NCI-H2227 (cell line): ENCODE measurements at regions not wholly inside any gene's neighbourhood (a gene's known extent, or its start where the extent isn't known, plus 50 kb on each side); places are given as distances from the start of the nearest gene placed in this dataset.

Source experiments
- DNase-seq: peaks from one replicate; lab custom pipeline; 2025; ENCODE audit not compliant: unreplicated experiment; lab: John Stamatoyannopoulos, UW

DNA sequence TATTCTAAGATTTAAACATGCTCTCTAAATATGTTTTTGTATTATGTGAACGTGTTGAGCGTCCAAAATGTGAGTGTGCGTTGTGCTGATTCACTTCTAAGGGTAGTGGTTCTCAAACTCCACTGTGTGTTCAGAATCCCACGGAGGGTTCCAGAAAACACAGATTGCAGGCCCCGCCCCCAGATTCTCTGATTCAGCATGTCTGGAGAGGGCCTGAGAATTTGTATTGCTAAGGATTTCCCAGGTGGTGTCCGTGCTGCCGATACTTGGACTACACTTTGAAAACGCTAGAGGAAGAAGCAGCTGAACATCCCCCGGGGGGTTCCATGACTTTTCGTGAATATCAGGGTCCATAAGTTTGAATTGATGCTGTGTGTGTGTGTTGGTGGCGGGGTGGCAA lies 1043.2 kb upstream of the WWC1 start:
- DNase-seq, result no peak

DNA sequence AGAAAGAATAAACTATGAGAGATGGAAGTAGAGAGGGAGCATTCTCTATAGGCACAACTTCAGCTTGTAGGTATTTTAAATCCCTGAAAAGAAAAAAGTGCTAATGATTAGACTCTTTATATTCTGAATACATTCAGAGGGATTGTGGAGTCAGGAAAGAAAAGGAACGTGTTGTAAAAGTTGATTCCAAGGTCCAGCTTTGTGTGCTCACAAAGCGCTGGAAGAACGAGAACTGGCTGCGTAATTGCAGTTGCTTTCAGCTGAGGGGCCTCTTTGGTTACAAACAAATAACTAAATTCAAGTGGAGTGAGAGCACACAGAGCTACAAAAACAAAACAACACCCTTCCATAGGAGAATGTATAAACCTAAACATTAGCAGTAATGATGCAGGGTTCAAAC lies 1040.4 kb upstream of the WWC1 start:
- DNase-seq, result no peak

DNA sequence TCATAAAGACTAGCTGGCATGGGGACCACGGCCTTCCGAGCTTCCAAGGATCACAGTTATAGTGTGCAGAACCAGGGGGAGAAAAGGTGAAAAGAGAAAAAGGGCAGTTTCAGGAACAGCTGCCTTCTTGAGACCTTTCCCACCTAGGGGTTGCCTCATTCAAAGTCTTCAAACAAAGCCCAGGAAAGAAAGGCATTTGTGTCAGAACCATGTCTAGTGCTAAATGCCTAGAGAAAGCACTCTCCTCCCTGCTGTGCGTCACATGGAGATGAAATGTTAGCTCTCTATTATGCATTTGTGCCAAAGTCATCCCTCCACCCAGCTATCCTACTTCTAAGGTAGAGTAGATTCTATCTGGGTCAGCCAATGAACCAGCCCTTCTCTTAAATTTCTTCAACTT lies 1037.3 kb upstream of the WWC1 start:
- DNase-seq, result no peak

DNA sequence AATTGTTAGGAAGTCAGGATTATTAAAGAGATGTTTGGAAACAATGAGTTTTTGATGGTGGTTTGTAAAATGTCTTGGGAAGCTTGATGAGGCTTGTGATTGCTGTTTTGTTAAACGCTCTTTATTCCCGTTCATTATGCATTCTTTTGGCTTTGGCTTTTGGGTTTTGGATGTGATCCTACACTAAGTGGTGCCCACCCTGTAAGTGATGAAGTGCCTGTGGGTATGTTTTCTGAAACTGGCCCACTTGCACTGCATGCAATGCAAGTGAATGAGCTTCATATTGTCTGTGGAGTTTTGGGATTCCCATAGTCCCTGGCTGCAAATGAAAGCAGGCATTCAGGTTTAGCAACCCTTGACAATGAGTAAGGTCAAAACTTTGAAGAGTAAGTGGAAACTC lies 1035.5 kb upstream of the WWC1 start:
- no peak for DNase-seq

DNA sequence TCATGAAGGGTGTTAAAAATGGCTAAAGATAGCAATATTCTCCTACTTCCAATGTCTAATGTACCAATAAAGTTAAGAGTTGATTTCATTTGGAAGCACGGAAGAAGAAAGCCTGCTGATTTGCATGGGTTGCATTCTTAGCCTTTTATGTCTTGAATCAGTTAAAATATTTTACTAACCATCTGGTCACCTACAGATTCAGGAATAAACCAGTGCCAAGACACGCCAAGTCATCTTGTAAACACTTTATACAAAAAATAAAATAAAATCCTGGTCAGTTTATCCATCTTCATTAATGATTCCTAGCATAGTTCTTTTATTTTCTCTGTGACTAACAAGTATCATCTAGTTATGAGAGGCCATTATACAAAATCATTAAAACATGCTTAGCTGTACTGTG lies 1031.6 kb upstream of the WWC1 start:
- no peak for DNase-seq

DNA sequence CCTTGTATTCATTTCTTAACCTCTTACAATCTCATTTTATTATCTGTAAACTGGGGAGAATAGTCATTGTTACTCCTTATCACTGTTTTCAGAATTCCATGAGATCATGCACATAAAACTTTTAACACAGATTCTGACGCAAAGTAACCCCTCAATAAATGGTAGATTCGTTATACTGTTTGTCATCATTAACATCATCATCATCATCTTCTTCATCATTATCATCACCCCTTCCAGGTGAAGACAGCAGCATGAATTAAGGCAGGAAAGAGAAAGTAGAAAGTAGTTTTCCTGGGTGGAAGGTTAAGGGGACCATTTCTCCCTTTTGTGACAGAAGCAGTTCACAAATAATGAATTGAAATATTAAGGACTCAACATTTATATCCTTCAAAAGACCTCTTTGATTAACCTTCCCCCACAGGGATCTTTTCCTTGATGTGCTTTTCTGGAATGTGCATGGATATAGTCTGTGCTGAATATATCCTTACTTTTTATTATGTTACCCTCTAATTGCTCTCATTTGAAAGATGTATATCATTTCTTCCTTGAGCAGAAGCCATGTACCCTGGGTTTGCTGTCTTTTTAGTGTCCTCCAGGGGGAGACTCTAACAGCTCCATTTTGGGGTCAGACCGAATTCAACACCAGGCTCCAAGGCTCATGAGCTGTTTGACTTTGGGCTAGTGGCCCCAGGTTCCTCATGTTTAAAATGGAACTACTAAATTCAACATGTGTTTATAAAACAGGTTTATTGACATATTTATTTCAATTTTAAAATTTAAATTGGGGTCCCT lies 1029.9 kb upstream of the WWC1 start:
- no peak for DNase-seq

DNA sequence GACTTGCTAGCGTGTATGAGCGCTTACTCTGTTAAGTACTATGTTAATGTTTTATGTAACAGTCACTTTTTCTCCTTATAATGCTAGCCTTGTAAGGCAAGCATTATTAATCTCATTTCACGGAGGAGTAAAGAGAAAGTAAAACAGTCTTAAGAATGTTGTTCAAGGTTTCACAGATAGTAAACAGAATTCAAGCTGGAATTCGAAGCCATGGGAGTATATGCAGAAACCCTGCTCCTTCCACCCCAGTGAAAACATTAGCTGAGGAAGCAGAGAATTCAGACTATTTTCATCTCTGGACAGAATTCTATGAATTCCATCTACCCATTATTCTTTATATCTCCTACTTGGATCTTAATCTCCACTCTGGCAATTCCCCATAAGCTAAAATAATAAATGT lies 1028.3 kb upstream of the WWC1 start:
- no peak for DNase-seq

DNA sequence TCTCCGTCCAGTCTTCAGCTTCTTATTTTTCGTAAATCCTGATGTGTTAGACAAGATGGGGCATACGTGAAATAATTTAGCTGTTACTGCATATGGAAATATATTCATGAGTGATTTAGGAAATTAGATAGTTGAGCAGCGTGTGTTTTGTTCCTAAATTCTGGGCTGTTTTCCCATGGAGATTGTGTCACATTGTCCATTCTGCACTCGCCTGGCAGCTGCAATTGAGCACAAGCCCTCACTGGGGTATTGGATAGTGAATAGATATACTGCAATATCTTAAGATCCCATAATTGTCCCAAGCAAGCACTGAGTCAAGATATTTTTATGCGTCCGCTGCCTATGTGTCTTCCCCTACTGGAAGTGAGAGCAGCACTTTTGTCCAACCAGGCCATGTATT lies 1027.1 kb upstream of the WWC1 start:
- no peak for DNase-seq

DNA sequence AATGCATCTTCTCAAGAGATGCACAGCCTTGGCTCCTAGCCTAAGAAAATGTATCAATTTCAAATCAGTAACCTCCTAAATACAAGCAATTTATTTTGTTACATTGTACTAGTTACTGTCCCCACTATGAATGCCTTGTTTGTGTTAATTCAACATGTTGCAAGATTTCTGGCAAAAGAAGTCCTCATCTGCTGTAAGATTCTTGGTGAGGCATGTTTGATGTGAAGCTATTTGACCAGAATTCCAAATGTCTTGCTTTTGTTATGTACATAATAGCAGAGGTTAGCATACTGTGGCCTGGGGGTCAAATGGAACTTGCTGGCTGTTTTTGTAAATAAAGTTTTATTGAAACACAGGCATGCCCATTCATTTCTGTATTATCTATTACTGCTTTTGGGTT lies 1023.1 kb upstream of the WWC1 start:
- no peak for DNase-seq

DNA sequence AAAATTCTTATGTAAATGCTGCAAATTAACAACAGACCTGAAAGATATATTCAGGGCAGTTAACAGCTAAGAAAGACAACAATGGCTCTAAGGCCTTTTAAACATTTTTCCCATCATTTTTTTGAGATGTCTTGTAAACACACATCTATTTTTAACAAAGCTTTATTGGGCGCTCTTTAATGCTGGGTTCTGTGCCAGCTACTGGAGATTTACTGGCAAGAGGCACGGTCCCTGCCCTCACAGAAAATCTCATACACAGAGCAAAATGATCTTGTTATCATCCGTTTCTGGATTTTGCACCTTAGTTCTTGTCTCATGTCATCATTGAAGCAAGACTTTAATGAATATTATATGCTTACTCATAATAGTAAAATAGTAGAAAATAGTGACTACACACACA lies 1022.3 kb upstream of the WWC1 start:
- DNase-seq, result no peak

DNA sequence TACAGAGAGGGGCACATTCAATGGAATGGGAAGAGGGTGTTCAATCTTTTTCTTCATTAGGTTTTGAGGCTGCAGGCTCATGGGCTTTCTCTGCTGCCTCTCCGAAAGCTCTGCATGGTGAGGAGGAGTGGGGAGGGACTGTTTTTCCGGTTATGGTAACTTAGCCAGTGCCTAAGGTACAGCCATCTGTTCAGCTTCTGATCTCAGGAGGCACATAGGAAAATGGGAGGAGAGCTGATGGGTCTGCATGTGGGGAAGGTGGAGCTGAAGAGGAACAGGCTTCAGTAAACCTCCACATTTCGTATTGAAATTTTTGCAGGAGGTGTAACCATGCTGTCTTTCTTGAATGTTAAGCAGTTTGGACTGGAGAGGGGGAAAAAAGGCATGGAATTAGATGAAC lies 1020.4 kb upstream of the WWC1 start:
- no peak for DNase-seq

DNA sequence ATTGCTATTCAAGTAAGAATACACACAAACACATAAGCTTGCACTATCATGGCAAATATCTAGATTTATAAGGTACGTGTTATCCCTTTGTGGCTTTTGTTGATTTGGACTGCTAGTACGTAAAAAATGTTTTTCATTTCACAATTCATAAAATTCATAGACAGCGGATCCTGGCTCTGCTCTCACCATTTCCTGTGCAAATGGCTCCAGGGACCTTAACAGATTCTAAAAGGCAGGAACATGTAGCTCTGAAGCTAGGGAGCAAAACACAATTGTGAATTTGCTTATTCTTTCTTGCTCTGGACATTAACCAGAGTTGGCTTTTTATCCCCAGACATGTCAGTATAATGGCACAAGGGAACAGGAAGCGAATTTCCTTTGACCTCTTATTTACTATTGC lies 1019.9 kb upstream of the WWC1 start:
- DNase-seq, result no peak

DNA sequence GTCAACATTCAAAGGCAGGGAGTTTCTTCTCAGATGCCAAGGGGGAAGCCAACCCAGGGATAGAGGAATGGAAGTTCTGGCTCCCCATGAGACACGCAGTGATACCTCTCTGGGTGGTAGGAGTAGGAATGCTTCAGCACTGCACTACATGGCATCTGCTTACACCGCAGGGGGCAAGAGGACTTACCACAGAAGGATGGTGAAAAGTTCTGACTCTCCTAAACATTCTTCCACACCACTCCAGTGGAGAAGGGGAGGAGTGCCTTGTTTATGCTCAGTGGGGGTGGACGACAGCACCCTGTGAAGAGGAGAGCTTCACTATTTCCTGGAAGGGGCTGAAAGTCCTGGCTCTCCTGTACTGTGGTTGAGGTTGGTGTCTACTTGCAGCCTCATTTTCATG lies 1011.3 kb upstream of the WWC1 start:
- DNase-seq, result no peak

DNA sequence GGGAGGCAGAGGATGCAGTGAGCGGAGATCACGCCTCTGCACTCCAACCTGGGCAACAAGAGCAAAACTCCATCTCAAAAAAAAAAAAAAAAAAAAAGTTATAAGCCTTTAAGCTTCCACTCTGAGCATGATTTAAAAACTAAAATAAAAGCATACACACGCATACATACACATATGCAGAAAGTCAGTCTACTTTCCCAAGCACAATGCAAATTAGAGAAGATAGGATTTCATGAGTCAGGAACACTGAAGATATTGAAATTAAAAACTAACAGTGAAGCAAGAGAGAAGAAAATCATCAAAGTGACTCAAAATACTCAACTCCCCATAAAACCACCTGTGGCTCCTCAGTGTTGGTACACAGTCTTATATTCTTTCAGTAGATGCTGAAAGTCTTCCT lies 1009.5 kb upstream of the WWC1 start:
- DNase-seq, result no peak

DNA sequence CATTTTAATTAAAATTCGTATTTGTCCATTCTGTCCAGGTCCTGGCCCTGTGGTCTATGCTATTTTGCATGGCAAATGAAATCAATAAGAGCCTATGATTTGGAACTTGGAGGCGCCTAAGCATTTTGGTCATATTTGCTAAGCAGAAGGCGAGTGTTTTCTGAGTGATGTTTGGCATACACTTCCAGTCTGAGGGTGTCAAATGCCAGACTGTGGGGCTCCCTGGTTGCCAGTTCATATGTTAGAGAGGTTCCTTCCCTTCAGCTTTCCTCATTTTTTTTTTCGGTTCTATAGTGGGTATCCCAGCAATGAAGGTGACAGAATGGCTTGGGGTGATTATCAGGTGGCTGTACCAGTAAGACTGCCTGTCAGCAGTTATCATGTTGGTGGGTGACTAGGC lies 1007.8 kb upstream of the WWC1 start:
- DNase-seq, result no peak

DNA sequence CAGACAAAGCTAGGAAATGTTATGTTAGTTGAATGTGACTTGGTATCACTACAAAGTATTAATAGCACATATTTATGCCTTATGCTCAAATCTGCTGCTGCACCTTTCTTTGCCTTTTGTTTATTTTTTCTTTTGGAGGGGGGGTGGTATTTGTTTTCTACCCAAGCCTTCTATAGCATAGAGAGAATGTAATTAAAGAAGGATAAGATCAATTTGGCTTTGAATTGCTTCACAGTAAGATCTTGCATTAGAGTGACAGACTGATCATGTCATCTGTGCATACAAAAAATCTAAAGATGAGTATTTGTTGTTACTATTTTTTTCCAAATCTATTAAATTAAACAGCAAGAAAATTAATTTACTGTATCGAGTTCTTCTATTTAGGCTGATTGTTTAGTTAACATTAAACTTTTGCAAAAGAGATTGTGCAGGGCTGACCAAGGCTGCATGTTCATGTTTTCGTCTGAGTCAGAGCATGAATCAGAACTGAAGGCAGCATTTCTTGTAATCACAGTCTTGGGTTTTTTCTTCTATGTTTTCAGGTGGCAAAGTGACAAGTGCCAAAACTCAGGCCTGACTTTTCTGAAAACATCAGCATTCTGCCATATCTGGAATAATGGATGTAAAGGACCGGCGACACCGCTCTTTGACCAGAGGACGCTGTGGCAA lies 1007.1 kb upstream of the WWC1 start:
- DNase-seq, result no peak

DNA sequence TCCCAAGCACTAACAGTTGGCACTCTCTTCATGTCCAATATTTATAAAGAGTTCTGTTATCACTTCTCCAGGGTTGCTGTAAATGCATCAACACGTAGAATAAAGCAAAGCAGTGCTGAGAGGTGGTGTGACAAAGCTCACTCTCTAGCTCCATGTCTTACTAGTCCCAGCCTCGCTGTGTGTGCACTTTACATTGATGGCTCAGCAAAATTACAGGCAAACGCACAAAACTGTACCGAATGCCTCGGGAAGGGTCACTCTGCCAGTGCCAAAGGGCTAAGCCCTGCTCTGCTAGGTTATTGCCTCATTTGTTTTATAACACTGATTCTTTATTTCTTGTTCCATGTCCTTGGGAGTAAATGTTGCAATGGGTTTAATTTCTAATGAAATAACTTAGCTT lies 1005.9 kb upstream of the WWC1 start:
- no peak for DNase-seq

DNA sequence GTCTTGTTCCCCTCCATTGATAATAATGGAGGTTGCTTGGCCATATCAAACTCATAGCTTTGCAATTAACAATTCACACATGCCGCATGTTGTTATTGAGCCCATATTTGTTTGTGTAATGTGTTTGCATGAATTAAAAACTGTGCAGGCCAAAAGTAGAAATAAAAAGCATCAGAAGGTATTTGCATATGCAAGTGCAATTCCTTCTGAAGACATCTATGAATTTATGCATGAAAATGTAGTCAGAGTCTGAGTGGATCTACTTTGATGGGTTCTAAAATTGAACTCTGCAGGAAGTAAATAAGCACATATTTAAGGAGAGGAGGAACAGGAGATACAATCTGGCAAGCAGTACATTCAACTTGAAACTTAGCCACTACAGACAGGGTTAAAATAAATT lies 1004.6 kb upstream of the WWC1 start:
- DNase-seq, result no peak

DNA sequence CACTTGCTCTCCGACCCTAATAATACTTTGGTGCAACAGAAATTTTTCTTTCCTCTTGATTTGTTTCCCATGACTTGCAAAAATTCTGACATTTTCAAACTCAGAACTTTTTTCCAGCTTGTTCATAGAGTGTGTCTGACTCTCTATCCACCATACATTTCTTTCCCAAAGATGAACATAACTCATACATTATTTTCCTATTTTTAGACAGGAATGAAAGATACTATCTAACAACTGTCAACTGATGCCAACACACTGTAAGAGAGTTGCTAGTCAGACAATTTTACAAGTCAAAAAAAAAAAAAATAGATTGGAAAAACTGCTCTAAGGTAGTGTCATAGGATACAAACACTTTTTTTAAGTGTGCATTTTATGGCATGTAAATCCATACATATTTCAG lies 1001.0 kb upstream of the WWC1 start:
- no peak for DNase-seq

DNA sequence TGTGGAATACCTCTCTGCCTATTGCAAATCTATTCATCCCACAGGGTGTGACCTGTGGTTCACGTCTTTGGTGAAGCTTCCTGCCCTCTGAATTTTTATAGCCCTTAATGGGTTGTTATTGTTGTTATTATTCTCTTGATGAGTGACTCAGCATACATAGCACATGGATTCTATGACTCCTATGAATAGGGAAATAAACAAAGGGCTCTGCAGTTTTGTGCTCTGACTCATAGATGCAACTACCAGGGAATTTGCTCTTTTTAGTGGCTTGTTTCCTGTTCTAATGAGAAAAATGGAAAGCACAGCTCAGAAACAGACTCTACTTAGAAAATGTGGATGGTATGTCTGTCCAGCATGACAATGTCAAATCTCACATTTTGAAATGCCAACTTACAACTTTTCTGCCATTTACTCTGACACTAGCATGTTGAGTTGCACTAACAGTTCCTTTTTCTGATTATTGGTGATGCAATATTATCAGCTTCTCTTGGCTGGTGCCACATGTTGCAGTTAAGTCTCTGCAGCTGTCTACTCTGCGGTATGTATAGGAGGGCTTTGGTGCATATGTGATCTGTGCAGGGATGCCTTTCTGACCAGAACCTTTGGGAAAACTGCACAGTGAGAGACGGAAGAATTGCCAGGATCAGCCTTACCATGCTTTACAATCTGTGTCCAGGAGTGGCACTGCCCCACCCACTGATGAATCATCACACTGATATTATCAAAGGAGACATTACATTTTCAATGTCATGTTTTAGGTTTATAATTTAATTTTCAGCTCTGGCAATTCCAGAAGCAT lies 996.4 kb upstream of the WWC1 start:
- no peak for DNase-seq

DNA sequence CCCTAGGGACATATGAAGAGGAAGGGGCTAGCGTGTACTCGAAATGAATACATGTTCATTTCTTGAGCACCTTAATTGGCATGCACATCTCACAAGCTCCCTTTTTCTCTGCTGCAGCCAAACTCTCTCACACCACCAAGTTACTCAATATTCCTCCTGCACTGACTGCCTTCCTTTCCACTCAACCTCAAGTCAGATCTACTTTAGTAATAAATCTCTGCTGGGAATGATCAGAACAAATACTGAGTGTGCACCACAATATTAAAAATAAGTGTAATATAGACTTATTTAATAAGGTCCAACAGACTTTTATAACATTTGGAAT lies 995.8 kb upstream of the WWC1 start:
- DNase-seq, result no peak

DNA sequence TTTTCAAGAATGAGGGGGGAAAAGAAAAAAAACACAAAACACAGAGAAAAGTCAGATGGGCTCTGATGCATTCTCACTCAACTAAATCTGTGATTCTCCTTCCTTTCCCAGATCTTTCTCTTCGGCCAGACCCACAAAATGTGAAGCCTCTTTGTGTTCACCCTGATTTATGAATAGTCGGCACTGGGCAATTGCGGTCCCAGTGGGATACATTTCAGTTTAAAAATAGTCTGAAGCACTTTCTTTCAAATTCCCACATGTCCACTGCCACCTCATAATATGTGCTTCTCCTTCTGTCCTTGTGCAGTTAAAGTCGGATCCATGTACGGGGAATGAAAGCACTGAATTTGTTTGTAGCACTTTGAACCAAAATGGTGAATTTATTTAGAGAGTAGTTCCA lies 995.4 kb upstream of the WWC1 start:
- no peak for DNase-seq
